Hepatic stellate cell (primary cell): ENCODE measurements at regions not wholly inside any gene's neighbourhood (a gene's known extent, or its start where the extent isn't known, plus 50 kb on each side); places are given as distances from the start of the nearest gene placed in this dataset.

ENCODE experiments used
- DNase-seq: peaks from one replicate; pipeline ENCODE4 v3.0.0; 2011; ENCODE audit warnings: low spot score

DNA sequence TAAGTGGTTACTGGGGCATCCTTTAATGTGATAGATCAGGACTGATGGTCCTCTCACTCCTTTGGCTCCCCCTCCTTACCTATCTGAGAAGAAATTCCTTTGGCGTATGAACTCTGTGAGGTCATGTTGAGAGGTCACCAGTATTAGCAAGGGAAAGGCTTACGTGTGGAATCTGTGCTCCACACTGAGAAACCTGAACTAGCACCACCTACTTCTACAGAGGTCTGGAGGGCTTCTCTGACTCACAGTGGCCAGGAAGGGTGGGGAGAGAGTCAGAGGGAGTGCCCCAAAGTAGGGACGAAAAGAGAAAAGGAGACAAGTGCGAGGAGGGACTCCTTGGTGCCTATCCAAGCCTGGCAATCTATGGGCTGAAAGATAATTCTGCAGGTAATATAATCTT lies 348.6 kb downstream of the TNS1 start:
- no peak for DNase-seq

DNA sequence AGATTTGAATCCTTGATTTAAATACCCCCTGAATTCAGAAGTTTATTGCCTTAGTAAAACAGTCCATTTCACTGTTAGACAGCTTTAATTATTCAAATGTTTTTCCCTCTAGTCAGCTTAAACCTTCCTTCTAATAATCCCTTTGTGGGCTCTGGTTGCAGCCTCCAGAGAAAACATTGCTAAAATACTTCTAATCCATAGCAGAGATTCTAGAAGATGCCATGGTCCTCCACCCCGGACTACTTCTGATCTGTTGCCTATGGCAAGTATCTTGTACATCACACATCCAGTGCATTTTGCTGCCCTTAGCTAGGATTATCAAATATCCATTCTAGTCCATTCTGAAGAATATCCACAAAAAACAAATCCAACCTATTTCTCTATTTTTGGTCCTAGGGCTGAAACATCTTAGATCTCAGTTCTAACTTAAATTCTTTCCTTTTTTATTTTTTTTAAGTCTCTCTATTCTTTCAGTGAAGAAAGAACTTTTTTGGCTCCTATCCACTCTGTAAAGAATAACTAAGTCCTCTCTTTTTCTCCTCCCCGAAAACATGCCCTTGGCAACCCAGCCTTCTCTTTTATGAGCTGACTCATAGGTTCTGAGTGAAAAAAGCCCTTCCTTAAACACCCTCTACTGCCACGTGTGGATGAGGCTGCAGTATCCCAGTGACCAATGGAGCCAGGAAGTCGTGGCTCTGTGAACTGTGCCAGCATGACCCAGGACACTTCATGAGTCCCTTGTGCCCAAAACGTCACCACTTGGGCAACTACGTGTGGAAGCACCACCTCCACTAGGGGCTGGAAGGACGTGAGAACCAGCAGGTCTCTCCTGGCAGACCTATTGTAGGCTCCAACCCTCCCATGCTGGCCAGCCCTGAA lies 349.8 kb downstream of the TNS1 start:
- DNase-seq, result peak; percentile 79

DNA sequence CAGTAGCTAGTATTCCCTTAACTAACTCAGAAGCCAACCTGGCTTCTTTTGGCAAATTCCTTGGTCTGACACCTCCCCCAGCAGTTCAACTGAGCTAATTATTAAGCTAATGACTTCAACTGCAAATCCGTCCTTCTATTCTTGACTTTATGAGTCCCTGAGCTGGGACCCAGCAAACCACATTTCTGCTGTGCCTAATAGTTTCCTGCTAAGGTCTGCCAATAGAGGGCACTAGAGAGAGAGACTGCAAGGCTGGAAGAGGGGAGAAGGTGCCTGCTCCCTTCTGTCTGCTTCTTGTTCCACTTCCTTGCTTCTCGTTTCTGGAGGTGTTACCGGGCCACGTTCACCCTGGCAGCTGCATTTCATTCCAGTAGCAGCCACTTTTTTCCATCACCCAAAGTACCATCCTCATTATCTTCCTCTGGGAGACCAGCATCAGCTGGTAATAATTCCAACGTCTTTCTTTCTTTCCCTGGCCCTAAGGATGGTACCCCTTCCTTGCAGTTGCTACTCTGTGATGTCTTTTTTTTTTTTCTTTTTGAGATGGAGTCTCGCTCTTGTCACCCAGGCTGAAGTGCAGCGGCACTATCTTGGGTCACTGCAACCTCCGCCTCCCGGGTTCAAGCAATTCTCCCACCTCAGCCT lies 352.0 kb downstream of the TNS1 start:
- DNase-seq, result peak; percentile 47

DNA sequence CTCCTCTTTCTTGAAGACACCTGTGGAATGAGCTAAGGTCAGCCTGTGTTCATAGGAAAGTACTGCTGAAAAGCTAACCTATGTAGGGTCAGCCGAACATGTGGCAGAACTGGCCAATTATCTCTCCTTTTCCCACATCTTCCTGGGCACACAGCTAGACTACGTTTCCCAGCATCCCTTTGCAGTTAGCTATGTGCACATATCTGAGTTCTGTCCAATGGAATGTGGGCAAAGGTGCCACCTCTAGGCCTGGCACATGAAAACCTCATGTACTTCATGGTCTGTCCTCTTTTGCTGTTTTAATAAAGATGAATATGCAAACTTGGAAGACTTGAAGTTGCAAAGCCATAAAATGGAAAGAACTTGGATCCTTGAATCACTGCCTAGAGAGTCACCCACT lies 352.6 kb downstream of the TNS1 start:
- DNase-seq, result no peak

DNA sequence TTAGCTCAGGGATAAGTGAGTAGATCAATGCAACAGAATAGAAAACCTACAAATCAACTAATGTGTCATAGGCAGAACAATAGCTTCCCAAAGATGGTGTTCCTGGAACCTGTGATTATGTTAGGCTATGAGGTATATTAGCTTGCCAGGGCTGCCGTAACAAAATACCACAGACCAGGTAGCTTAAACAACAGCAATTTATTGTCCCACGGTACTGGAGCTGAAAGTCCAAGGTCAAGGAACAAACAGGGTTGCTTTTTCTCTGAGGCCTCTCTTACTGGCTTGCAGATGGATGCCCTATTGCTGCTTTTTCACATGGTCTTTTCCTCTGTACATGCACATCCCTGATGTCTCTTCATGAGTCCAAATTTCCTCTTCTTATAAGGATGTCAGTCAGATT lies 354.9 kb downstream of the TNS1 start:
- no peak for DNase-seq

DNA sequence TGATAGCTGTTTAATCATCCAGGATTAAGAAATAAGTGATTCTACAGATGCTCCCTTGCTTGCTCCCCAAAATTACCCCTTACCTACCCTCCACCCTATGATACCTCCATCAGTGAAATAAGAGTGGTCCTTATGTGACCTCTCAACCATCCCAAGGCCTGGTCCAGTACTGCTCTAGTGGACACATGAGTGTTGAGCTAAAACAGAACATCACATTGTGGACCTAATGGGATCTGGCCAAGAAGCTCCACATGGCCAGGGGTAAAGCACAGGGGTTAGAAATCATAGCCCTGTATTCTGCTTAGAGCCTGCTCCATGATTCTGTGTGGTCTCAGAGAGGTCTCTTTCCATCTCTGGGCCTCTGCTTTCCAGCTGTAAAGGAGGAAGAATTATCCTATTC lies 355.6 kb downstream of the TNS1 start:
- no peak for DNase-seq

DNA sequence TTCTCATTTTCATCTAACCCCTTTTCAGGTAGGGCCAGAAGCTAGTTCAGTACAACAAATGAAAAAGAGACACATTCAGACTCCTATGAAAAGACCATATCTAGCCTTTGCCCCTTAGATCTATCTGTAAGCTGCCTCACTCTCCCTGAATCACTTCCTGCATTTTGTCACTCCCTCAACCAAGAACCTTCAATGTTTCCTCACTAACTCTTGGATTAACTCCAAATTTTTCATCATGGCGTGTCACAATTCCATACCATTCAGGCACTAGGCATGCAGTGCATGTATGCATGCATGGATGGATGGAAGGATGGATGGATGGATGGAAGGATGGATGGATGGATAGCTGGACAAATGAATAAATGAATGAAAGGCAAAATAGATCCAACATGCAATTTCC lies 356.9 kb downstream of the TNS1 start:
- no peak for DNase-seq

DNA sequence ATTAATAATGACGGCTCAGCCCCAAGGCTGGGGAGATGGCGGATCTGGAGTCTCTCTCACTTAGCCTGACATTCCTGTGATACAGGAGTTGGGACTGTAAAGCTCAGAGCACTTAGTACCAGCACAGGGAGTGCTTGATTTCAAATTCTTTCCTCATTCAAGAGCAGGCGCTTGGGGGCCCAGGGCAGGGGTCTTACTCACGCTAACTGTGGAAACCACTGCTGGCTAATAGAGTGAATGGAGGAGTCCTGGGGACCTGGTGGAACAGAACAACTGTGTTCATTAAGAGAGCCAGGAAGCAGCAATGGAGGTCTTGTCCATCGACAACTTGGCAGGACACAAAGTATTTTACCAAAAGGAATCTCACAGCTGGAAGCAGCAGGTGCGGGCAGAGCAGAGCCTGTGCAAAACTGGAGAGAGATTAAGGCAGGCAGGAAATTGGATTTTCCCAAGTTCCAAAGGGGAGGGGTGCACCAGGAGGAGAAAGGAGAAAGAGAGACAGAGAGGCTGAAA lies 358.9 kb downstream of the TNS1 start:
- DNase-seq, result no peak

DNA sequence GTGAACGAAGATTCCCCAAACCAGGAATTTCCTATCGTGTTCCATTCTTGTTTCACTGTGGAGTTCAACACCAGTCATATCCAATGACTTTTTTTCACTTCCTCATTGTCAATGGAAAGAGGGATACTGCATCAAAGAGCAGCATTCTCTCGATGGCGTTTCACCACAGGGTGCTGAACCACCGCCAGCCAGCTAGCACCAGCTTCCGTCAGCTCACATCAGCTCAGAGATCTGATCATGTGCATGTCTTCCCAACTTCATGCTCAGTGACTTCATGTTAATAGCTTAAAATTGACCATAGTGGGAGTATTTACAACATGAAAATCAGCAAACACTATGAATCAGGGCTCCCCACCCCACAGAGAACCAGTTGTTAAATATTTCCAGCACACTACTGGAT lies 359.9 kb downstream of the TNS1 start:
- no peak for DNase-seq

DNA sequence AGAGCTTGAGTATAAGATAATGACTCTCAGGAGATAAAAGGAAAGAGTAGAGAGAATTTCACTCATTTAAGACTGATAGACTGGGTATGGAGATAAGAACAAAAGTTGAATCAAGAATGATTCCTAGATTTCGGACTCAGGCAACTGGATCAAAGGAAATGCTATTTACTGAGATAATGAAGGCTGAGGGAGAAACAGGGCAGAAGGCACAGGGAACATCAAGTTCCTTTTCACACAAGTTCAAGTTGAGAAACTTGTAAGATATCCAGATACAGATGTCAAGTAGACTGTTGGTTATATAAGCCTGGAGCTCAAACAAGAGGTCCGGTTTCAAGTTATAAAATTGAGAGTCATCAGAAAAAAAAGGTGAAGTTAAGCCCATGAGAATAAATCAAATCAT lies 360.8 kb downstream of the TNS1 start:
- DNase-seq, result no peak

DNA sequence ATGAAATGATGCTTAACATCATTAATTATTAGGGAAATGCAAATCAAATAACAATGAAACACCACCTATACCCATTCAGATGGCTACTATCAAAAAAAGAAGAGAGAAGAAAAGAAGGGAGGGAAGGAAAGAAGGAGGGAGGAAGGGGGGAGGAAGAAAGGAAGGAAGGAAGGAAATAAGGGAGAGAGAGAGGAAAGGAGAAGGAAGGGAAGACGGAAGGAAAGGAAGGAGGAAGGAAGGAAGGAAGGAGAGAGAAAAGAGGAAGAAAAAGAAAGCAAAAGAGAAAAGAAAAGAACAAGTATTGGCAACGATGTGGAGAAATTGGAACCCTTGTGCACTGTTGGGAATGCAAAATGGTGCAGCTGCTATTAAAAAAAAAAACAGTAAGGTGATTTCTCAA lies 363.3 kb downstream of the TNS1 start:
- no peak for DNase-seq

DNA sequence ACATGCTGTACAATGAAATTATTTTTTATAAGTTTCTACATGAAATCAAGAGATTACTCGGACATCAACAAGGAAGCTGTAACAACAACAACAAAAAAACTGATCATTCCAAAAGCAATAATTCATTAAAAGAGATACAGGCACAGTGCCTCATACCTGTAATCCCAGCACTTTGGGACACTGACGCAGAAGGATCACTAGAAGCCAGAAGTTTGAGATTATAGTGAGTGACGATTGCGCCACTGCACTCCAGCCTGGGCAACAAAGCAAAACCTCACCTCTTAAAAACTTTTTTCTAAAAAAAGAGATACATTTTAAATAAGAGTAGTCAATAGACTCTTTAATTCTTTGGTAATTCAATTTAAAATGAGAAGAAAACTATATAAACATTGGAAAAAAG lies 364.3 kb downstream of the TNS1 start:
- DNase-seq, result no peak

DNA sequence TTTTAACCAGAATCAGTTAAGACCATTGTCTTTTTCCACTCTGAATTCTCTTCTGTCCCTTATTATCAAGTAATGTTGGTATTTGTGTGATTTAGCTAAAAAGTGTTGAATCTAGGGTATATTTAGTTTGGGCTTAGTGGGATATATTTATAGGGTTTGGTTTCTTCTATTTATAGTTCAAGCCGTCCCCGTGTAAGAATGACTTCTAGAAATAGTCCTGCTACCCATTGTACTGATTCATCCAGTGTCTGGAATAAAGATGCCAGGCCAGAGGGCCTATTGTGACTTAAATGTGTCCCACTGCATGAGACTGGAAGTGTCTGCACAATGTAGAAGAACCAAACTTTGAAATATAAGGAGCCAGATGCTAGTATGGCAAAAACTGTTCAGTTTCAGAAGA lies 364.8 kb downstream of the TNS1 start:
- DNase-seq, result no peak

DNA sequence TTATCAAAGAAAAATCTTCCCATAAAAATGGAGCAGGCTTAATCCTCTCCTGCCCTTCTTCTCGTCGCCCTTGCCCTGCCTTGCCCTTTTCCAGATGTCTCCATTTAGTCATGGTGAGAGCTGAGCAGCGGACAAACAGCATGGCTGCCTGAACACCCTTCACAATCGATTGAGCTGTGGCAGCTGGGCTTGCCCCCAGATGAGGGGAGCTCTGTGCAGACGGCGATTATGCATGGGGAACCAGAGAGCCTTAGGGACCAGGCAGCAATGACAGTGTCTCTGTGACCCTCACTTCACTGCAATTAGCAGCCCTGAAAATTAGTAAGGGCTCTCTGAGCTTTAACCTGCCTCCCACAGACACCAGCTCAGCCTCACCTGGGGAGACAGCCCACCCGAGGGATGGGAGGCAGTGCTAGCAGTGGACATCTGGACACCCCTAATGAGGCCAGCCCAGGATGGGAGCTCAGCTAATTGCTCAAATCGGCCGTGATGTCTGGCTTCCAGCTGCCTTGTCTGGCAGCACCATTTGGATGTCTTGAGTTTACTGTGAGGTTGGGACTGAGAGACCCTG lies 365.7 kb downstream of the TNS1 start:
- no peak for DNase-seq

DNA sequence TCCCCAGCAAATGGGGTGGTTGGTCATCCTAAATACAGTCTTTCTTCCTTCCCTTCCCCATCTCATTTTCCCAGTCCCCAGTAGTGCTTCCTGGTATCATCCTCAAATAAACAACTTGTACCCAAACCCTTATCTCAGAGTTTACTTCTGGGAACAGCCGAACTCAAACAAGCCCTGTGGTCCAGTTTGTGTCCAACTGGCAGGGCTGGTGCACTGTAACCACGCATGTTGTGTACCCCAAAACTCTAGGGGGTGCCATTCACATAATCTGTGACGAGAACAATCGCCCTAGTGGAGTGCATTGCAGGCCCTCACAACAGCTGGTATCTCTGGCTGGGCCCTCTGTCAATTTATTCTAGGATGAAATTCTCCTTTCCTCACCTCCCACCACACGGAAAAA lies 366.2 kb downstream of the TNS1 start:
- DNase-seq, result no peak

DNA sequence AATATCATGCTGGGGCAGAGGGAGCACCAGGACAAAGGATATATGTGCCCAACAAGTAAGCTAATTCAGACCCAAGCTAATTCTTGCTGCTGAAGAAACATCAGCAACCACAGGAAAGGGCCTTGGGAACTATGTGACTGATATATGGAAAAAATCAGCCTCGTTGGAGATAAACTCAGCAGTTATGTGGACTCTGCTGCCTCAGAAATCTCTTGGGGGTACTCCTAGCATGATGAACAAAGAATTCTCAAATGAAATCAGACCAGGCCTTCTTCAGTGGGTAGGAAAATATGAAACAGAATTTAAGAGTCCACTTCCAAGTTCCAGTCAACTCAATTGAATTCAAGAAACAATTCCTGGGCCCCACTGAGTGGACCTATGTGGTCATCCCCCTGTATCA lies 367.9 kb downstream of the TNS1 start:
- no peak for DNase-seq

DNA sequence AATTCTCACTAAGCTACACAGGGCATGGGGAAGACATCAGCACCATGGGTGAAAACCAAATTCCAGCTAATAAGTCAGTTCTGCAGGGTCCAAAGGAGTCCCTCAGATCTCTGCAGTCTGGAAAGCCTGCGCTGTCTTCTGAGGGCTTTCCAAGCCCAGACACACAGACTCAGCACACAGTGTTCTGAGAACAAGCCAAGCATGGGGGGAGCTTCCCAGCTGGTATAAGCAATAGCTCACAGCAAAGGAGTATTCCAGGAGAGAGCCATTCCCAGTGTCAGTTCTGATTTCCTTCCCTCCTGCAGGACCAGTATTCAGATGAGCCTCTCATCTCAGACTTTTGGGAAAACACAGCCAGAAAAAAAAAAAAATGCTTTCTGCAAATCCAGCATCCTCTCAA lies 370.8 kb downstream of the TNS1 start:
- DNase-seq, result no peak

DNA sequence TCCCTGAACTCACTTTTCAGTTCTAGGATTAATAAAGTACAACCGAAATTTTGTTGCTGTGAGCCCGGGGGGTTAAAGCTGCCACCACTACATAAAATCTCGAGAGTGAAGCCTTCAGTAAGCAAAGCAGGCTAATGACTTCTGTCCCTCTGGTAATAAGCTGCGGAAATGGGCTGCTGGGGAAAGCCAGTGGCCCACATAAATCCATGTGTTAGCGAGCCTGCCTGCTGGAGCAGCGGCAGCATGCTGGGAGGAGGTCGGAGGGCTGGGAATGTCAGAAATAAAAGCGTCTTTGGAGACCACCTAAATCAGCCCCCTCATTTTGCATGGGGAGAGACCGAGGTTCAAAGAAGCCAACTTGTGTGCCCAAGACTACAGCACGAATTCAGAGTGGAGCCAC lies 371.7 kb downstream of the TNS1 start:
- DNase-seq, result no peak

DNA sequence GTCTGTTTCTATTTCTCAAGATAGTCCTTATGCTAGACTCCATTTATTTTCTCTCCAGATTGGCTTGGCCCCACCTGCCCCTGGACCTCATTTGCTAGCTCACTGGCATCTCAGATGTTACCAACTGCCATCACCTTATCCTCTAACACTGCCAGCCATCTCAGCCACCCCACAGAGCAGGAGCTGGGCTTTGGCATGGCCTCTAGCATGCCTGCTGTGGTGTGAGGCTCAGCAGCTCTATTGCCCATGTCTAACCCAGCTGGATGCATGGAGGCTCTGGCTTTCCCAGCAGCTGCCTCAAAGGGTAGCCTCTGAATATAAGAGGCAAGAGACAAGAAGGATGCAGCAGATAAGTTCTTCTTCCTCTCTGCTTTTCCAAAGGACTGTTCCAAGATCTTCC lies 373.4 kb downstream of the TNS1 start:
- DNase-seq, result no peak

DNA sequence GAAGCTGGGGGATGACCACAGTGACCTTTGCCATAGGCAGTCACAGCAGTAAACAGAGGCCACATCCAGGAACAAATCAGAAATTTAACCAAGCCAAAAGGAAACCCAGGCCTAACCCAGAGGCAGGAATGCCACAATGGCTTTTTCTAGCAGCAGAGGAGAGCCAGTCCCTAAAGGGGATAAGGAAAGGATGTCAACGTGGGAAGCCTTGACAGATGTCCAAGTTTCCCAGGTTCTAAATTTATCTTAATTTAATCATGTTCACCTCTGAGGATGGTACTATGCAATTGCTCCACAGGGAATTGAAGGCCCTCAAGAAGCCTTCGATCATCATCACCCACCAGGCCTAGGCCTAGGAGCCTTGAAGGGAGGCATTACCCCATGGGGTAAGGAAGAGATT lies 374.7 kb downstream of the TNS1 start:
- no peak for DNase-seq

DNA sequence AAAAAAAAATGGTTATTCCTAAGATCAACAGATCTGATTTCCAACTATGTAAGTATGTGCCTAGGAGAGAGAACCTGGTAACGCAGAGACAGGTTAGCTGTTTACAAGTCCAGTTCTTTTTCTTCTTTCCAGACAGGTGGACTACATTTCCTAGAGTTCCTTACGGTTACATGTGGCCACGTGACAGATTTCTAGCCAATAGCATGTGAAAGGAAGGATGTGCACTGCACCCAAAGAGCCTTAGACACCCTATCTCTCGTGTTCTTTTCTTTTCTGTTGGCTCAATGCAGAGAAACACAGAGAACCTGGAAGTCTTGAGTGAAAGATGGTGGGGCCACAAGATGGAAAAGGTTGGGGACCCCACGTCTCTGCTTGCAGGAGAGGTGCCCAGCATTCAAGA lies 375.9 kb downstream of the TNS1 start:
- no peak for DNase-seq

DNA sequence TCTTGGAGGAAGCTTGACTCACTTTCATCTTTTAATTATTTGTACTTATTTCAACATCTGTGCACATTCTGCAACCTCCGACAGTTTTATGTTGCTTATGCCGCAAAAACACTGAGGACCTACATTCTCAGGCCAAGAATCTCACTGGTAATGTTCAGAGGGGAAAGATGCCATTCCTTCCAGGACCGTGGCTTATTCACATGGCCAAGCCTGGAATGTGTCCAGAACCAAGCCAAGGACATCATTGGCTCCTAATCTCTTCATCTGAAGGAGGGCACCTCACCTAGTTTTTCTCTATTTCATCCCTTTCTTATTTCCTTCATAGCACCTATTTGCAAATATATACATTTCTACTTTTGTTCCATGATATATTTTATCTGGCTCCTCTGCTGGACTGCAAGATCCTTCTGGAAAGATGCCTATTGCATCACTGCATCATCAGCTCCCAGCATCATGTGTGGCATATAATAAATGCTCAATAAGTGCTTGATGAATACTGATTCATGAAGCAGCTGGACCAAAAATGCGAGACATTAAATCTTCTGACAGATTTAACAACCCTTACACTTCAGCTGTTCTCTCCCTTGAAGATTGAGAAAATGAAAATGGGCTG lies 377.1 kb downstream of the TNS1 start:
- no peak for DNase-seq
